ENCODE measurements at regions not wholly inside any gene's neighbourhood (a gene's known extent, or its start where the extent isn't known, plus 50 kb on each side); places are given as distances from the start of the nearest gene placed in this dataset.

- TF ChIP-seq CTCF (IDR thresholded peaks at IDR 0.05; ENCODE audit: insufficient read depth, low read length) (no peak), POLR2AphosphoS5 (IDR thresholded peaks at IDR 0.05; ENCODE audit: low read depth) (no peak), SPI1 (IDR thresholded peaks at IDR 0.05; ENCODE audit: borderline replicate concordance, low read depth) (no peak), GABPA (IDR thresholded peaks at IDR 0.05; ENCODE audit: low read depth) (no peak)
- TF ChIP-seq, protein P1, sequence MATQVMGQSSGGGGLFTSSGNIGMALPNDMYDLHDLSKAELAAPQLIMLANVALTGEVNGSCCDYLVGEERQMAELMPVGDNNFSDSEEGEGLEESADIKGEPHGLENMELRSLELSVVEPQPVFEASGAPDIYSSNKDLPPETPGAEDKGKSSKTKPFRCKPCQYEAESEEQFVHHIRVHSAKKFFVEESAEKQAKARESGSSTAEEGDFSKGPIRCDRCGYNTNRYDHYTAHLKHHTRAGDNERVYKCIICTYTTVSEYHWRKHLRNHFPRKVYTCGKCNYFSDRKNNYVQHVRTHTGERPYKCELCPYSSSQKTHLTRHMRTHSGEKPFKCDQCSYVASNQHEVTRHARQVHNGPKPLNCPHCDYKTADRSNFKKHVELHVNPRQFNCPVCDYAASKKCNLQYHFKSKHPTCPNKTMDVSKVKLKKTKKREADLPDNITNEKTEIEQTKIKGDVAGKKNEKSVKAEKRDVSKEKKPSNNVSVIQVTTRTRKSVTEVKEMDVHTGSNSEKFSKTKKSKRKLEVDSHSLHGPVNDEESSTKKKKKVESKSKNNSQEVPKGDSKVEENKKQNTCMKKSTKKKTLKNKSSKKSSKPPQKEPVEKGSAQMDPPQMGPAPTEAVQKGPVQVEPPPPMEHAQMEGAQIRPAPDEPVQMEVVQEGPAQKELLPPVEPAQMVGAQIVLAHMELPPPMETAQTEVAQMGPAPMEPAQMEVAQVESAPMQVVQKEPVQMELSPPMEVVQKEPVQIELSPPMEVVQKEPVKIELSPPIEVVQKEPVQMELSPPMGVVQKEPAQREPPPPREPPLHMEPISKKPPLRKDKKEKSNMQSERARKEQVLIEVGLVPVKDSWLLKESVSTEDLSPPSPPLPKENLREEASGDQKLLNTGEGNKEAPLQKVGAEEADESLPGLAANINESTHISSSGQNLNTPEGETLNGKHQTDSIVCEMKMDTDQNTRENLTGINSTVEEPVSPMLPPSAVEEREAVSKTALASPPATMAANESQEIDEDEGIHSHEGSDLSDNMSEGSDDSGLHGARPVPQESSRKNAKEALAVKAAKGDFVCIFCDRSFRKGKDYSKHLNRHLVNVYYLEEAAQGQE (IDR thresholded peaks at IDR 0.05; ENCODE audit: insufficient replicate concordance, low read depth), result no peak
Observed at GRCh38 chr21:39066829-39067780, 116.1 kb downstream of the PSMG1 start.

All from HL-60 (cell line).